ENCODE measurements at regions not wholly inside any gene's neighbourhood (a gene's known extent, or its start where the extent isn't known, plus 50 kb on each side); places are given as distances from the start of the nearest gene placed in this dataset.

- peaks cover 10% of the 10 kb centered on the region for H3K4me1 Mint-ChIP-seq (ENCODE audit: unreplicated experiment)
- no peak for TF ChIP-seq CTCF (conservative IDR thresholded peaks at IDR 0.05)
- DNase-seq (ENCODE audit: extremely low spot score, unreplicated experiment), result no peak
- no peak overlapping the region for H3K4me3 Mint-ChIP-seq
- no peak overlapping the region for H3K27ac Mint-ChIP-seq
- H3K27me3 Mint-ChIP-seq, result peaks cover 22% of the 10 kb centered on the region
- H3K36me3 Mint-ChIP-seq, result no peaks in the 10 kb centered on the region
- H3K9me3 Mint-ChIP-seq, result no peaks in the 10 kb centered on the region
These were observed 50.1 kb upstream of the JPH3 start for GRCh38 chr16:87552072-87552718.

- no peak for TF ChIP-seq CTCF (conservative IDR thresholded peaks at IDR 0.05)
- Mint-ChIP-seq H3K27me3 (peaks cover 22% of the 10 kb centered on the region), H3K36me3 (no peaks in the 10 kb centered on the region), H3K27ac (no peak overlapping the region), H3K4me3 (no peak overlapping the region), H3K9me3 (peaks cover 2% of the 10 kb centered on the region), H3K4me1 (ENCODE audit: unreplicated experiment) (peaks cover 10% of the 10 kb centered on the region)
- no peak for DNase-seq (ENCODE audit: extremely low spot score, unreplicated experiment)
These were observed 50.8 kb upstream of the JPH3 start for GRCh38 chr16:87551487-87551886.

- Mint-ChIP-seq H3K9me3 (peaks cover 6% of the 10 kb centered on the region), H3K27ac (no peak overlapping the region), H3K27me3 (peaks cover 22% of the 10 kb centered on the region), H3K36me3 (no peaks in the 10 kb centered on the region), H3K4me1 (ENCODE audit: unreplicated experiment) (peaks cover 10% of the 10 kb centered on the region), H3K4me3 (no peak overlapping the region)
- TF ChIP-seq CTCF (conservative IDR thresholded peaks at IDR 0.05), result peak; percentile 91
- DNase-seq (ENCODE audit: extremely low spot score, unreplicated experiment), result no peak
These were observed 51.8 kb upstream of the JPH3 start for GRCh38 chr16:87550495-87550961.

GRCh38 chr16:87549627-87550494 is 52.4 kb upstream of the JPH3 start:
- no peak overlapping the region for H3K4me3 Mint-ChIP-seq
- no peaks in the 10 kb centered on the region for H3K36me3 Mint-ChIP-seq
- no peak for DNase-seq (ENCODE audit: extremely low spot score, unreplicated experiment)
- peaks cover 23% of the 10 kb centered on the region for H3K27me3 Mint-ChIP-seq
- peaks cover 10% of the 10 kb centered on the region for H3K4me1 Mint-ChIP-seq (ENCODE audit: unreplicated experiment)
- TF ChIP-seq CTCF (conservative IDR thresholded peaks at IDR 0.05), result no peak
- peaks cover 6% of the 10 kb centered on the region for H3K9me3 Mint-ChIP-seq
- peak overlapping the region; percentile 46 for H3K27ac Mint-ChIP-seq

GRCh38 chr16:87548046-87548445 is 54.3 kb upstream of the JPH3 start:
- no peak overlapping the region for H3K4me3 Mint-ChIP-seq
- TF ChIP-seq CTCF (conservative IDR thresholded peaks at IDR 0.05), result no peak
- H3K27ac Mint-ChIP-seq, result no peak overlapping the region
- peaks cover 31% of the 10 kb centered on the region for H3K27me3 Mint-ChIP-seq
- no peak for DNase-seq (ENCODE audit: extremely low spot score, unreplicated experiment)
- H3K9me3 Mint-ChIP-seq, result peaks cover 6% of the 10 kb centered on the region
- no peaks in the 10 kb centered on the region for H3K36me3 Mint-ChIP-seq
- H3K4me1 Mint-ChIP-seq (ENCODE audit: unreplicated experiment), result peaks cover 10% of the 10 kb centered on the region

Measured in type B pancreatic cell (in vitro differentiated cells).